GM23248 (cell line): ENCODE measurements at regions not wholly inside any gene's neighbourhood (a gene's known extent, or its start where the extent isn't known, plus 50 kb on each side); places are given as distances from the start of the nearest gene placed in this dataset.

Experiments
- DNase-seq: peaks from one replicate; pipeline ENCODE4 v3.0.0-alpha.2; 2015
- H2AFZ ChIP-seq: fragments of 200-600 bp; sonication (generic); 2 replicates; pipeline ENCODE4 v1.6.1; 2016; ENCODE audit warnings: antibody characterized with exemption
- H3F3A ChIP-seq: fragments of 200-600 bp; sonication (generic); 2 replicates; pipeline ENCODE4 v1.6.1; 2016; ENCODE audit warnings: mild to moderate bottlenecking, antibody characterized with exemption, mixed run types; ENCODE audit not compliant: insufficient read depth
- H3K27ac ChIP-seq: fragments of 200-600 bp; sonication (generic); 2 replicates; pipeline ENCODE4 v1.5.1; 2016; ENCODE audit warnings: mild to moderate bottlenecking
- H3K27me3 ChIP-seq: fragments of 200-600 bp; sonication (generic); replicated peaks from 2 replicates; pipeline ENCODE4 v1.6.1; 2016; ENCODE audit warnings: mild to moderate bottlenecking; ENCODE audit not compliant: insufficient read depth
- H3K36me3 ChIP-seq: fragments of 200-600 bp; sonication (generic); 2 replicates; pipeline ENCODE4 v1.6.1; 2016; ENCODE audit warnings: low read depth, mild to moderate bottlenecking
- H3K4me1 ChIP-seq: fragments of 200-600 bp; sonication (generic); 2 replicates; pipeline ENCODE4 v1.6.1; 2016; ENCODE audit warnings: mild to moderate bottlenecking; ENCODE audit not compliant: insufficient read depth
- H3K4me2 ChIP-seq: fragments of 200-600 bp; sonication (generic); one replicate; pipeline ENCODE4 v1.6.1; 2016; ENCODE audit warnings: mild to moderate bottlenecking; ENCODE audit not compliant: unreplicated experiment
- H3K4me3 ChIP-seq: fragments of 200-600 bp; sonication (generic); 2 replicates; pipeline ENCODE4 v1.5.1; 2016; ENCODE audit warnings: mild to moderate bottlenecking
- H3K79me2 ChIP-seq: fragments of 200-600 bp; sonication (generic); 2 replicates; pipeline ENCODE4 v1.6.1; 2016; ENCODE audit warnings: mild to moderate bottlenecking; ENCODE audit not compliant: insufficient read depth
- H3K9ac ChIP-seq: fragments of 200-600 bp; sonication (generic); 2 replicates; pipeline ENCODE4 v1.6.1; 2016; ENCODE audit warnings: mild to moderate bottlenecking
- H3K9me2 ChIP-seq: fragments of 200-600 bp; sonication (generic); 2 replicates; pipeline ENCODE4 v1.6.1; 2016; ENCODE audit warnings: mixed run types, mild to moderate bottlenecking, moderate library complexity; ENCODE audit not compliant: insufficient read depth
- H3K9me3 ChIP-seq: fragments of 200-600 bp; sonication (generic); one replicate; pipeline ENCODE4 v1.6.1; 2017; ENCODE audit warnings: low read depth
- H4K20me1 ChIP-seq: fragments of 200-600 bp; sonication (generic); 2 replicates; pipeline ENCODE4 v1.6.0; 2016; ENCODE audit not compliant: insufficient read depth
- EZH2 ChIP-seq: fragments of 200-600 bp; sonication (generic); IDR thresholded peaks from 2 replicates; pipeline ENCODE4 v1.6.1; 2018; ENCODE audit warnings: antibody characterized with exemption, mild to moderate bottlenecking; ENCODE audit not compliant: insufficient read depth, poor library complexity, severe bottlenecking
- EZH2phosphoT487 ChIP-seq: fragments of 200-600 bp; sonication (generic); IDR thresholded peaks from 2 replicates; pipeline ENCODE4 v1.6.1; 2018; ENCODE audit warnings: antibody characterized with exemption, moderate library complexity, mild to moderate bottlenecking, low read depth; ENCODE audit not compliant: insufficient read depth
- WGBS, 2 experiments: methylation state at CpG; one replicate each; pipeline ENCODE4 v1.1.6; 2015 to 2017; ENCODE audit warnings: low lambda C conversion rate in 2 of 2, low coverage in 1 of 2; ENCODE audit errors: missing lambda C conversion rate in 2 of 2; 5-methylcytosine and 5-hydroxymethylcytosine counted together
- in situ Hi-C: fragments of 300-500 bp; cut with MboI; formaldehyde crosslinking; loops from 2 replicates; pipeline ENCODE4 v1.15.0; 2020

DNA sequence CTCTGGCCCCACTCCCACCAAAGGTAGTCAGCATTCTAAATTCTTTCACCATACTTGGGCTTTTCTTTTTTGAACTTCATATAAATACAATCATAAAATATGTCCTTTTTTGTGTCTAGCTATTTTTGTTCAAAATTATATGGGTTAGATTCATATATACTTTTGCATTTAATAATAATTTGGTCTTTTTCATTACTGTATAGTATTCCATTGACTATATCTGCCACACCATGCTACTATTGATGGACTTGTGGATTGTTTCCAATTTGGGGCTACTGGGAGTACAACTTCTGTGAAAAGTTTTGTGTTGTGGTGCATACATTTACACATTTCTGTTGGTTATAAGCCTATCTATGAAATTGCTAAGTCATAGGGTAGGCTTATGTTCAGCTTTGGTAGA, 85.7 kb downstream of the GLUL start:
- Histone ChIP-seq H3K9ac (no peak overlapping the region), H3K27ac (no peak overlapping the region), H3K4me2 (no peak overlapping the region), H3K79me2 (no peaks in the 10 kb centered on the region), H3K27me3 (no peaks in the 10 kb centered on the region), H2AFZ (no peak overlapping the region), H3K9me3 (no peaks in the 10 kb centered on the region), H3F3A (0 out of 2 replicates have a peak, but pooled peaks cover 5% of the 10 kb centered on the region), H4K20me1 (no peaks in the 10 kb centered on the region), H3K9me2 (no peaks in the 10 kb centered on the region), H3K36me3 (no peaks in the 10 kb centered on the region), H3K4me3 (no peak overlapping the region), H3K4me1 (peaks cover 4% of the 10 kb centered on the region; the same call in 1 of the 2 replicates)
- DNase-seq, result no peak
- in situ Hi-C loops, result no loop called here
- no peak for TF ChIP-seq EZH2
- no peak for TF ChIP-seq EZH2phosphoT487

DNA sequence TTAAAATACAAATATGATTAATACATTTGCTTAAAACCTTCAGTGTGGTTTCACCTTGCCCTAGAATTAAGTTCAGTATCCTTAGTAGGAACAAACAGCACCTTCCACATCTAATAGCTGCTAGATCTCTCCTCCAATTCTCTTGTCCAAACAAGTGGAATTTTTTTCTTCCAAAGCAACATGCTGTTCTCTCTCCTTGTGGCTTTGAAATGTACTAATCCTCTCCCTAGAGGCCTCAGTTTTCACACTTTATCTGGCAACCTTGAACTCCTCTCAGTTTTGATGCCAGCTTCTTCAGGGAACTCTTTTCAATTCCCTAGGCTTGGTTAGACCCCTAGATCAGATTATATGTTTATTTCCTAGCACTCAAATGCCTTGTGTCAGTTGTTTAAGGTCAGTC, 87.0 kb downstream of the GLUL start:
- H3K27me3 ChIP-seq, result no peaks in the 10 kb centered on the region
- no peaks in the 10 kb centered on the region for H3K36me3 ChIP-seq
- in situ Hi-C loops, result no loop called here
- no peaks in the 10 kb centered on the region for H3K79me2 ChIP-seq
- no peak overlapping the region for H3K4me2 ChIP-seq
- TF ChIP-seq EZH2 (no peak), EZH2phosphoT487 (no peak)
- no peaks in the 10 kb centered on the region for H3K9me3 ChIP-seq
- H2AFZ ChIP-seq, result no peak overlapping the region
- no peak for DNase-seq
- H3K4me3 ChIP-seq, result no peak overlapping the region
- 0 out of 2 replicates have a peak, but pooled peaks cover 5% of the 10 kb centered on the region for H3F3A ChIP-seq
- H3K27ac ChIP-seq, result no peak overlapping the region
- peaks cover 7% of the 10 kb centered on the region; the same call in 1 of the 2 replicates for H3K4me1 ChIP-seq
- no peak overlapping the region for H3K9ac ChIP-seq
- H3K9me2 ChIP-seq, result no peaks in the 10 kb centered on the region
- no peaks in the 10 kb centered on the region for H4K20me1 ChIP-seq

GRCh38 chr1:182304218-182304617, 87.4 kb downstream of the GLUL start:
- Histone ChIP-seq H3K36me3 (no peaks in the 10 kb centered on the region), H3K4me1 (peaks cover 7% of the 10 kb centered on the region; the same call in 1 of the 2 replicates), H3F3A (0 out of 2 replicates have a peak, but pooled peaks cover 5% of the 10 kb centered on the region), H4K20me1 (no peaks in the 10 kb centered on the region), H3K27me3 (no peaks in the 10 kb centered on the region), H3K9me2 (no peaks in the 10 kb centered on the region), H3K27ac (no peak overlapping the region), H3K9me3 (no peaks in the 10 kb centered on the region), H3K4me2 (no peak overlapping the region), H2AFZ (no peak overlapping the region), H3K9ac (no peak overlapping the region), H3K79me2 (no peaks in the 10 kb centered on the region), H3K4me3 (no peak overlapping the region)
- in situ Hi-C loops, result no loop called here
- no peak for DNase-seq
- 42 to 55% methylated on average over 3 of the region's 3 CpGs for WGBS, 2 experiments
- TF ChIP-seq EZH2 (no peak), EZH2phosphoT487 (no peak)

- H3K9me3 ChIP-seq, result no peaks in the 10 kb centered on the region
- in situ Hi-C loops, result no loop called here
- no peak for DNase-seq
- no peak overlapping the region for H3K4me3 ChIP-seq
- H3K36me3 ChIP-seq, result no peaks in the 10 kb centered on the region
- H3K4me2 ChIP-seq, result no peak overlapping the region
- no peaks in the 10 kb centered on the region for H4K20me1 ChIP-seq
- no peaks in the 10 kb centered on the region for H3K27me3 ChIP-seq
- H3K27ac ChIP-seq, result no peak overlapping the region
- 0 out of 2 replicates have a peak, but pooled peaks cover 5% of the 10 kb centered on the region for H3F3A ChIP-seq
- no peak for TF ChIP-seq EZH2phosphoT487
- TF ChIP-seq EZH2, result no peak
- H3K4me1 ChIP-seq, result peaks cover 7% of the 10 kb centered on the region; the same call in 1 of the 2 replicates
- no peak overlapping the region for H3K9ac ChIP-seq
- no peaks in the 10 kb centered on the region for H3K9me2 ChIP-seq
- WGBS, 2 experiments, result 25 to 34% methylated on average over 2 of the region's 2 CpGs
- H2AFZ ChIP-seq, result no peak overlapping the region
- no peaks in the 10 kb centered on the region for H3K79me2 ChIP-seq
These were observed 87.8 kb downstream of the GLUL start for GRCh38 chr1:182303778-182304177.
